ENCODE measurements at regions not wholly inside any gene's neighbourhood (a gene's known extent, or its start where the extent isn't known, plus 50 kb on each side); places are given as distances from the start of the nearest gene placed in this dataset.

DNA sequence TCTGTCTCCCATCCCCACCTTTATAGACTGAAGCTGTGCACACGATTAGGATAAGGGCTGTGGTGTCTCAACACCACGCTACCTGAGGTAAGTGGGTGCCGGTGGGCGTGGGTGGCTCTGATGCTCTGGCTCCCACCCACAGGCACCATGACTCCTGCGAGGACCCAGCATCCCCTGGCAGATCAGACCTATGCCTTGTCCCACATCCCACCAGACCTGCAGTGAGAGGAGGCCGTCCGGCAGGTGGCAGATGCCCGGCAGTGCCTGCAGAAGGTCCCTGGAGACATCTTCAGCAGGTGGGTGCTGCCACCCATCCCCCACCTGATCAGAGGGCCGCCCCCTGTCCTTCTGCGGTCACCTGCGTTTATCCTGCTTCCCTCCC is 104.4 kb upstream of the PRB2 start:
- no peaks in the 10 kb centered on the region for H3K27me3 ChIP-seq
- no peak overlapping the region for H3K4me3 ChIP-seq
- no peak for DNase-seq
- no peaks in the 10 kb centered on the region for H3K36me3 ChIP-seq
- H3K27ac ChIP-seq: no peak overlapping the region
- H3K9ac ChIP-seq (ENCODE audit: low read depth in 2 of 2, low read length in 2 of 2): no peak overlapping the region
- intact Hi-C loops (cut with DNase I): no loop called here
- TF ChIP-seq, protein P1, sequence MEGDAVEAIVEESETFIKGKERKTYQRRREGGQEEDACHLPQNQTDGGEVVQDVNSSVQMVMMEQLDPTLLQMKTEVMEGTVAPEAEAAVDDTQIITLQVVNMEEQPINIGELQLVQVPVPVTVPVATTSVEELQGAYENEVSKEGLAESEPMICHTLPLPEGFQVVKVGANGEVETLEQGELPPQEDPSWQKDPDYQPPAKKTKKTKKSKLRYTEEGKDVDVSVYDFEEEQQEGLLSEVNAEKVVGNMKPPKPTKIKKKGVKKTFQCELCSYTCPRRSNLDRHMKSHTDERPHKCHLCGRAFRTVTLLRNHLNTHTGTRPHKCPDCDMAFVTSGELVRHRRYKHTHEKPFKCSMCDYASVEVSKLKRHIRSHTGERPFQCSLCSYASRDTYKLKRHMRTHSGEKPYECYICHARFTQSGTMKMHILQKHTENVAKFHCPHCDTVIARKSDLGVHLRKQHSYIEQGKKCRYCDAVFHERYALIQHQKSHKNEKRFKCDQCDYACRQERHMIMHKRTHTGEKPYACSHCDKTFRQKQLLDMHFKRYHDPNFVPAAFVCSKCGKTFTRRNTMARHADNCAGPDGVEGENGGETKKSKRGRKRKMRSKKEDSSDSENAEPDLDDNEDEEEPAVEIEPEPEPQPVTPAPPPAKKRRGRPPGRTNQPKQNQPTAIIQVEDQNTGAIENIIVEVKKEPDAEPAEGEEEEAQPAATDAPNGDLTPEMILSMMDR (IDR thresholded peaks at IDR 0.05): no peak
- H3K9me3 ChIP-seq: no peaks in the 10 kb centered on the region
- H3K4me1 ChIP-seq: no peaks in the 10 kb centered on the region

DNA sequence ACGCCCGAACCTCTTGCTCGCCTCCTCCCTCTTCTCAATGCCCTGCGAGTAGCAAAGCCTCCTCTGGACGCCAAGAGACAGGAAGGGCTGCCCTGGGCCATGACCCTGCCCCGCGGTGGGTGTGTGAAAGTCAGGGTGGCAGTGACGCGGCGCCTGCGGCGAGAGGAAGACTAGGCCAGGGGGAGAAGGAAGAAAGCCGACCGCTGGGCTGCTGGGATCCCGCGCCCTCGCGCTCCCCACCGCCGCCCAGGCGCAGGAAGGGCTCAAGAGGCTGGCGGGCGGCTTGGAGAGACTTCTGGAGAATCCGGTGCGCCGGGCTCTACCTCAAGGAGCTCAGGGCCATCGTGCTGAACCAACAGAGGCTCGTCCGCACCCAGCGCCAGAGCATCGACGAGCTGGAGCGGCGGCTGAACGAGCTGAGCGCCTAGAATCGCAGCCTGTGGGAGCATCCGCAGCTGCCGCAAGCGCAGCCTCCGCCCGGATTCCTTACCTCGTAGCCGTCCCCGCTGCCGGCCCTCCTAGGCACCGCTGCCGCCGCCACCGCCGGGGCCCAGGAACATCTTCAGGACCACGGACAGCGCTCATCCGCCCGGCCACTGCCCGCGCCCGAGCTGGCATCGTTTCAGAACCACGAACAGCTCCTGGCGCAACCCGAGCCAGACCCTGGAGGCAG is 105.0 kb upstream of the PRB2 start:
- TF ChIP-seq, protein P1 (IDR thresholded peaks at IDR 0.05): no peak
- peak; percentile 82 for DNase-seq
- no peaks in the 10 kb centered on the region for H3K36me3 ChIP-seq
- no peak overlapping the region for H3K4me3 ChIP-seq
- no peaks in the 10 kb centered on the region for H3K27me3 ChIP-seq
- H3K9me3 ChIP-seq: no peaks in the 10 kb centered on the region
- intact Hi-C loops (cut with DNase I): no loop called here
- H3K27ac ChIP-seq: no peak overlapping the region
- no peak overlapping the region for H3K9ac ChIP-seq (ENCODE audit: low read depth in 2 of 2, low read length in 2 of 2)
- H3K4me1 ChIP-seq: no peaks in the 10 kb centered on the region

DNA sequence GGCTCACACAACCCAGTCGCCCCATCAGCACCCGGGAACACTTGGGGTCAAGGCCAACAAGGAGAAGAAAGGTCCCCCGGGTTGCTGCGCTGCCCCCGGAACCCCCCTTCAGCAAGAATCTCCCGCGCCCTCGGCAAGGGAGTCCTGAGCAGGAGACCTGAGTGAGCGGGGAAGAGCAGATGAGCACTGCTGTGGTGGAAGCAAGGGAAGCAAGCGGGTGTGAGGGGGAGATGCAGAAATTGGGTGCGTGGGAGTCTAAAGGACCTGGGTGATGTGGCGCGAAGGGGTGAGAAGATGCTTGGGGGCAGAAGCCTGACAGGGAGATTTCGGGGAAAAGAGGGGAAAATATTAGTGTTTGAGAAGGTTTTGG is 105.5 kb upstream of the PRB2 start:
- Histone ChIP-seq H3K9ac (ENCODE audit: low read depth in 2 of 2, low read length in 2 of 2) (no peak overlapping the region), H3K27ac (no peak overlapping the region), H3K4me3 (no peak overlapping the region), H3K9me3 (no peaks in the 10 kb centered on the region), H3K36me3 (no peaks in the 10 kb centered on the region), H3K27me3 (no peaks in the 10 kb centered on the region), H3K4me1 (no peaks in the 10 kb centered on the region)
- DNase-seq: no peak
- intact Hi-C loops (cut with DNase I): no loop called here
- TF ChIP-seq, protein P1 (IDR thresholded peaks at IDR 0.05): no peak

DNA sequence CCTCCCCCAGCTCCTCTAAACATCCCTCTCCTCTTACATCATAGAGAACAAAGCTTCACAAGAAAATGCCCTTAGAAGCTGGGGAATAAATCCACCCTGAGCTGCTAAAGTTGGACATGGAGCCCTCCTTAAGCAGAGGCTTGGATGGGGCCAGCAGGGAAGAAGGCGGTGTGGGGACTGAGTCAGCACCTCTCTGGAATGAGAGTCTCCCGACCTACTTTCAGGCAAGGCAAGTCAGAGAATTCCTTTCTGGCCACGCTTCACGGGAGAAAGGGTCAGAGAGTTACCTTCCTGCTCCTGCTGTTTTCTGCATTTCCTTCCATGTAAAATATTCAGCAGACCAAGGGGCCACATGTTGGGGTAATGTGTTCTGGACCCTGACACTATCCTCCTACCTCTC is 113.3 kb upstream of the PRB2 start:
- H3K27me3 ChIP-seq: no peaks in the 10 kb centered on the region
- H3K4me1 ChIP-seq: no peaks in the 10 kb centered on the region
- intact Hi-C loops (cut with DNase I): no loop called here
- H3K4me3 ChIP-seq: no peak overlapping the region
- H3K36me3 ChIP-seq: no peaks in the 10 kb centered on the region
- TF ChIP-seq, protein P1 (IDR thresholded peaks at IDR 0.05): no peak
- H3K9me3 ChIP-seq: no peaks in the 10 kb centered on the region
- no peak overlapping the region for H3K9ac ChIP-seq (ENCODE audit: low read depth in 2 of 2, low read length in 2 of 2)
- no peak for DNase-seq
- H3K27ac ChIP-seq: no peak overlapping the region

DNA sequence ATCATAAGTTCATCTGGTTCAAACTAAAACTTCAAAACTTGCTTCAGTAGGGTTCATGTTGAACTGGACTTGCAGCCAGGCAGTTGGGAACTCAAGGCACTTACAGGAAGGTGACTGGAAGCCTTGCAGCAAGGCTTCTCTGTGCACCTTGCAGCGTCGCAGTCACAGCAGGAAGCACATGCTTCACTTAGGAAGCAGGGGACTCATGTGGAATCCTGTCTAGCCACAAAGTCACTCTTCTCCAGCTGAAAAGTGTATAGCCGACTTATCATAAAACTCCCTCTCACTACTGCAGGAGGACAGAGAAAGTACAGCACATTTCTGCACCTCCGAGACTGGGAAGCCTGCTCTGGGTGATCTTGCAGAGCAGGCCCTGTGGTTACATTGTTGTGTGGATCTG is 114.0 kb upstream of the PRB2 start:
- Histone ChIP-seq H3K27me3 (no peaks in the 10 kb centered on the region), H3K36me3 (no peaks in the 10 kb centered on the region), H3K9me3 (no peaks in the 10 kb centered on the region), H3K9ac (ENCODE audit: low read depth in 2 of 2, low read length in 2 of 2) (no peak overlapping the region), H3K4me1 (no peaks in the 10 kb centered on the region), H3K4me3 (no peak overlapping the region), H3K27ac (no peak overlapping the region)
- DNase-seq: no peak
- TF ChIP-seq, protein P1 (IDR thresholded peaks at IDR 0.05): no peak
- intact Hi-C loops (cut with DNase I): no loop called here
